IPS-NIHi11 (cell line): ENCODE measurements at regions not wholly inside any gene's neighbourhood (a gene's known extent, or its start where the extent isn't known, plus 50 kb on each side); places are given as distances from the start of the nearest gene placed in this dataset.
"Not testable (repeated sequence)": the region's sequence is repeated elsewhere in the genome, so short reads cannot be mapped to it uniquely, and the experiment has no call there.

Experiments
- DNase-seq: peaks from one replicate; pipeline ENCODE4 v3.0.0; 2012; ENCODE audit warnings: mixed read lengths, low spot score

DNA sequence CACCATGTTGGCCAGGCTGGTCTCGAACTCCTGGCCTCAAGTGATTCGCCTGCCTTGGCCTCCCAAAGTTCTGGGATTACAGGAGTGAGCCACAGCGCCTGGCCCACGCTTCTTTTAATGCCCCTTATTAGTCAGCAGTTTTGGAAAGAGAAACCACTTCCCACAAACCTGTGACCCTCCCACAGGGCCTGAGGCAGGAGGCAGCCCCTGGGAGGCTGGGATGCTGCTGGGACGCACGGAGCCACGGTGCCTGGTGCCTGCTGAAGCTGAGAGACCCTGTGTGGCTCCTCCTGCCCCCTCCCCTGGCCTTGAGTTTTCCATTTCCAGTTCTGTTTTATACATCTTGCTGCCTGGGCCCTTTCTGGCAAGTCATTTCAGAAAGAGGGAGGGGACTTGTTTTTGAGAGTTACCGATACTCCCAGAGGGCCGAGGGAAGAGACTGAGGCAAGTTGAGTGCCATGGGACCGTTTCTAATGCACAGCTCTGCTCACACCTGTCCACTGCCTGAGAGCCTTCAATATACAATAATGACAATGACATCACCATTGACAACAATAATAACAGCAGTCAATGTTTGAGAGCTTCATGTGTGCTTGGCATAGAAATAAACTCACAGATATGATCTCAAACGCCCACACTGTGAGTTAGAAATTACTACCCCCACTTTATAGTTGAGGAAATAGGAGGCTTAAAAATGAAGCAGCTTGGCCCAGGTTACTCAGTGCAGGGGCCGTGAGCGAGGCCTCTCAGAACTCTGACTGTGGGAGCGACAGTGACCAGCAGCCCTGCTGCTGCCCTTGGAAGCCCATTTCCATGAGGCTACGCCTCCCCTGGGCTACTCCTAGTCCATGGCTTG is 78.1 kb upstream of the YWHAQ start:
- DNase-seq: no peak

- DNase-seq: no peak
Measured at GRCh38 chr2:9709539-9710285, 78.9 kb upstream of the YWHAQ start.

DNA sequence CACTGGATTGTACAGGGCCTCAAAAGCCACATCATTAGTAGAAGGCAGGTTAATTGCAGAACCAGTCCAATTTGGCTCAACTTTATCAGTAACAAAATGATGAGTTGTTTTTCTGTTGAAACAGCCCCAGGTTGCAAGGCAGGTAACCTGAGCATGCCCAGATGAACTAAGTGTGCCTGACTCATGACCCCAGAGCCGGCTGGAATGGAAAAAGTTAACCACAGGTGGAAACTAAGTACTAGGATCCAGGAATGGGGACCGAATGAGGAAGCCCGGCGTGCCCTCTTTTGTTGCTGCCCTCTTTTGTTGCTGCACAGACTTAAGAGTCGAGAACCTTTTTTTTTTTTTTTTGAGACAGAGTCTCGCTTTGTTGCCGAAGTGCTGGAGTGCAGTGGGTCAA is 79.5 kb upstream of the YWHAQ start:
- no peak for DNase-seq

- DNase-seq: no peak
Measured at GRCh38 chr2:9712263-9712662, 81.5 kb upstream of the YWHAQ start.

GRCh38 chr2:9714630-9715214 is 83.9 kb upstream of the YWHAQ start:
- DNase-seq: no peak

- no peak for DNase-seq
Measured at GRCh38 chr2:9715238-9715637, 84.4 kb upstream of the YWHAQ start.

DNA sequence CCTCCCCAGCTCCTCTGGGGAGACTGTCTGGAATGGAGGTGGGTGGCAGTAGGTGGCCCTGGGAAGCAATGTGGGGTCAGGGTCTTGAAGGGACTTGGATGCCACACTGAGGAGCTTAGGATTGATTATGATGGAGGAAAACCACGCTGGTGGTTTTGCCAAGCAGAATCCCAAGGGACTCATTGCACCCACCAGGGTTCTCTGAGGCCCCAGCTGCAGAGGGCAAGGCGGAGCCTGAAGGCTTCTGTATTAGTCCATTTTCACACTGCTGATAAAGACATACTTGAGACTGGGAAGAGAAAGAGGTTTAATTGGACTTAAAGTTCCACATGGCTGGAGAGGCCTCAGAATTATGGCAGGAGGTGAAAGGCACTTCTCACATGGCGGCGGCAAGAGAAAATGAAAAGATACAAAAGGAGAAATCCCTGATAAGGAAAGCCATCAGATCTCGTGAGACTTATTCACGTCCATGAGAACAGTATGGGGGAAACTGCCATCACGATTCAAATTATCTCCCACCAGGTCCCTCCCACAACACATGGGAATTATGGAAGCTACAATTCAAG is 87.2 kb upstream of the YWHAQ start:
- no peak for DNase-seq

GRCh38 chr2:9720352-9721093 is 89.7 kb upstream of the YWHAQ start:
- DNase-seq: no peak

GRCh38 chr2:9721344-9721743 is 90.5 kb upstream of the YWHAQ start:
- no peak for DNase-seq

GRCh38 chr2:9722451-9722850 is 91.7 kb upstream of the YWHAQ start:
- no peak for DNase-seq

DNA sequence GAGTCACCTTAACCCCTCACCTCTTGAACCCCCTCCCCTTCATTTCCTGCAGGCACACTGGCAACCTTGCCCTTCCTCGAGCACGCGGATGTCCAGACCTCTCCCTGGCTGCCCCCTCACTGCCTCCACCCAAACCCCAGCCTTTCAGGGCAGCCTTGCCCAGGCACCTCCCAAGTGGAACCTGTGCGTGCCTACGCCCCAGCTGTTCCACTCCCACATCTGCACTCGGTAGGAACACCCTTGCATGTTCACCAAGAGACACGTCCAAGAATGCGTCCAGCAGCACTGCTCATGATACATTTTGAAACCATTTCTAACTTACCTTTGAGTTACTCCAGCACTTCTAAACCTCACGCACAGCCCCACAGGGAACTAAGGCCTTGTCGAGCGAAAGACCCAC is 93.8 kb upstream of the YWHAQ start:
- no peak for DNase-seq

- DNase-seq: no peak
Measured at GRCh38 chr2:9725106-9725505, 94.3 kb upstream of the YWHAQ start.

DNA sequence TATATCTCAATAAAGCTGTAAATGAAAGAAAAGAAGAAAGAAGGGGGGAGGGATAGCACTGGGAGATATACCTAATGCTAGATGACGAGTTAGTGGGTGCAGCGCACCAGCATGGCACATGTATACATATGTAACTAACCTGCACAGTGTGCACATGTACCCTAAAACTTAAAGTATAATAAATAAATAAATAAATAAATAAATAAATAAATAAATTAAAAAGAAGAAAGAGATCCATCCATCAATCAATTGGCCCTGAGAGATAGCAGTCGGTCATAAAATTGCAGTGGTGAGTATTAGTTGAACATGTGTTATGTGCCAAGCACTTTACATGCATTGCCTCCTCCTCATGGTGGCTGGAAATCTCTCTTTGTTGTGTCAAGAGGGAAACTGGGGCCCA is 95.2 kb upstream of the YWHAQ start:
- not testable (repeated sequence) for DNase-seq

- not testable (repeated sequence) for DNase-seq
Measured at GRCh38 chr2:9730523-9730922, 99.7 kb upstream of the YWHAQ start.

GRCh38 chr2:9732824-9733223 is 102.0 kb upstream of the YWHAQ start:
- DNase-seq: no peak

- no peak for DNase-seq
Measured at GRCh38 chr2:9734308-9734707, 103.5 kb upstream of the YWHAQ start.

DNA sequence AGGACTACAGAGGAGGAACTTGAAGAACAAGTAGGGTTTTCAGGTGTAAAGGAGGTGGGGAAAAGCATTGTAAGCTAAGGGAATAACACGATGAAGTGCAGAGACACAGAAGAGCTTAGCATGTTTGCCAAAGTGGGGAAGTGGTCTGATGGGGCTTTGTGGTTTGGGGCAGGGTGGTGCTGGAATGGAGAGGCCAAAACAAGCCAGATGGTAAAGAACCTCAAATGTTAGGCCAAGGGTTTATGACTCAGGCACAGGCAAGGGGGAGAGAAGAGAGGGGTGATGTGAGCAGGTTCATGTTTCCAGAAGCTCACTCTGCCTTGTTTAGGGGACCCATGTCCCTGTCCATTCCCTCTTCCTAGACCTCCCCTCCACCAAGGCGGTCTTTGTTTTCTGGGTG is 104.5 kb upstream of the YWHAQ start:
- DNase-seq: no peak

- no peak for DNase-seq
Measured at GRCh38 chr2:9736021-9736420, 105.2 kb upstream of the YWHAQ start.

- peak; percentile 86 for DNase-seq
Measured at GRCh38 chr2:9737053-9737875, 106.0 kb upstream of the TAF1B start.

DNA sequence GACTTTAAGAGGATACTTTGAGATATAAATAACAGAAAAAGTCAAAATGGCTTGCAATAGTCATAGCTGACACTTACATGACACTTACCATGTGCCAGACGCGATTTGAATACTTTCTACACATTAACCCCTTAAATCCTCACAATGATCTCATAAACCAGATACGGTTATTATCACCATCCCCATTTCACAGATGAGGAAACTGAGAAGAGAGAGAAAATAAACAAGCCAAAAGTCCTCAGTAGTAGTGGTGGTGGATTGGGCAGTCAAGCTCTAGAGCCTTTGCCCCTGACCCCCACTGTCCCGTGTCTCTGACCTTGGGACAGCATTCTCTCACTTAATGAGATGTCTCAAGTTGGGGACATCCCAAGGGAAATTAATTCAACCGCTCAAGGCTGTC is 105.2 kb upstream of the TAF1B start:
- DNase-seq: no peak
